ENCODE measurements at regions not wholly inside any gene's neighbourhood (a gene's known extent, or its start where the extent isn't known, plus 50 kb on each side); places are given as distances from the start of the nearest gene placed in this dataset.
"Not testable (repeated sequence)": the region's sequence is repeated elsewhere in the genome, so short reads cannot be mapped to it uniquely, and the experiment has no call there.

DNA sequence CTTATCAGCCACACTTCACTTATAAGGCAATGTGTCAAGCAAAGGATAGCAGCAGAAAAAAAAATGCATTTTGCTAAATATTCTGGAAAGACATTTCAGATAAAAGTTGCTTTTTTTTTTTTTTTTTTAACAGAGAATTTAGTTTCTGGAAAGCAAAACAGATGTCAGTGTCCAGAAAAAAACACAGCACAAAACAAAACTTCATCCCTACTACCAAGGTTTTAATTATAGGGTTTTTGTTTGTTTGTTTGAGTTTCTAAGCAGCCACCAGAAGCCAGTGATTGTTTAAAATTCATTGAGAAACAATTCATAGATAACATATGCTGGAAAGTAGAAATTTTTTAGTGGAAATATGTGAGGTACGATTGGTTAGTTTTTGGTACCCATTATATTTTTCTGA lies 1202.7 kb downstream of the OTOL1 start:
- DNase-seq = no peak

DNA sequence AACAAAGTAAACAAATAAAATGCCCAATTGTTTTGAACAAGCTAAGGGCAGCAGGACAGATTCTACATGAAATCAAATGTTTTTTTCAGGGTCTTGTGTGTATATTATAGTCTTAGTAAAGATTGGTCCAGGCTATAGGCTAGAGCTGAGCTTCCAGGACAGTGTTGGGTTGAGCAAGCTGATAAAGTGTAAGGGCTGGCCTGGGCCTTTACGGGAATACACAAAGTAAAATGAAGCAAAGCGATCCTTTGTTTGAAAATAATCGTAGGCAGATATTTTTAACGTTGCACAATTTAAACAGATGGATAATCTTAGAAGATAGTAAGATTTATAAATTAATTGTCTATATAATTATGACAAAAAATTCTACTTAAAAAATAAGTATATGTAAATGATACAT lies 1204.6 kb downstream of the OTOL1 start:
- DNase-seq = no peak

DNA sequence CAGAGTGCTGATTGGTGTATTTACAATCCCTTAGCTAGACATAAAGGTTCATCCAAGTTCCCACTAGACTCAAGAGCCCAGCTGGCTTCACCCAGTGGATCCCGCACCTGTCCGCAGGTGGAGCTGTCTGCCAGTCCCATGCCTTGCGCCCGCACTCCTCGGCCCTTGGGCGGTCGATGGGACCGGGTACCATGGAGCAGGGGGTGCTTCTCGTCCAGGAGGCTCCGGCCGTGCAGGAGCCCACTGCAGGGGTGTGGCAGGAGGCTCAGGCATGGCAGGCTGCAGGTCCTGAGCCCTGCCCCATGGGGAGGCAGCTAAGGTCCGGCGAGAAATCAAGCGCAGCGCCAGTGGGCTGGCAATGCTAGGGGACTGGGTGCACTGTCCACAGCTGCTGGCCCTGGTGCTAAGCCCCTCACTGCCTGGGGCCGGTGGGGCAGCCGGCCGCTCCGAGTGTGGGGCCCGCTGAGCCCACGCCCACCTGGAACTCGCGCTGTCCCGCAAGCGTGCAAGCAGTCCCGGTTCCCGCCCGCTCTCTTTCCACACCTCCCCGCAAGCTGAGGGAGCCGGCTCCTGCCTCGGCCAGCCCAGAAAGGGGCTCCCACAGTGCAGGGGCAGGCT lies 1206.3 kb downstream of the OTOL1 start:
- no peak for DNase-seq

DNA sequence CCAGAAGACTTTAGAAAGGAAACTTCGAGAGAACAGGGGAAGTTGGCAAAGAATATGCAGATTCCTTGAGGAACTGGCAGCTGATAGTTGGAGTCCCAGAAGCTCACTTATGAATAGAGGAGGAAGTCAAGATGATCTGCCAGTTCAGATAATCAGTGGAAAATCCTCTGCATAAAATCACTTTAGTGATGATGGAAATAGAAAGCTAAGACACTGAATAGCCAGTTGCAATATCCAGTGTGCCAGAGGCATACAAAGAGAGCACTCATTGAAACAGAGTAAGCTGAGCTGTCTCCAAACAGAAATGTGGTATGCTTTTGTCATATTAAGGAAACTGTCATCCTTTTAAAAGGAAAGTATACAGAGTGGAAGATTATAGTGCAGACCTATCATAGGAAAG lies 1207.6 kb downstream of the OTOL1 start:
- no peak for DNase-seq

DNA sequence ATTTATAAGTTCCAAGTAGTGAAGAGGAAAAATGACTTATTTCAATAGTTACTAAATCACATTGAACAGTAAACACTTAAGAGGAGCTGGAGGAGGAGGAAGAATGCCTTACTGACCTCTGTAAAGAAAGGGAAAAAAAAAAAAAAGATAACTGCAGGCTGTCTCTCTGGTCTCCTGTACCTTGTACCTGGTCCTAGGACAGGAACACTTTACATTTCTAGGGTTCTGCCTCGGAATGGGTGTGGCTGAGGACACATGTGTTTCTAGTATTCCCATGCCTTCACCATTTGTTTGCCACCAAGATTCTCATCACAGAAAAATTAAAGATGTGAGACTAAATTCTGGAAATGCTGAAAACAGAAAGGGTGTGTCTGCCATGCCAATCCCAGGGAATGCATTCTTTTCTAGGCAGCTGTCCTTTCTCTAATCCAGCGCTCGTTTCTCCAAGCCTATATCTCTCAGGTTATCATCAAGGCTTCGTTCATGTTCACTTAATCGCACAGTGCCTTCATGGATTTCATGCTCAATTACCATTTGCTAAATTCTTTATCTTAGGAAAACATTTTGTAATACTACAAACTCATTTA lies 1208.3 kb downstream of the OTOL1 start:
- DNase-seq = no peak

DNA sequence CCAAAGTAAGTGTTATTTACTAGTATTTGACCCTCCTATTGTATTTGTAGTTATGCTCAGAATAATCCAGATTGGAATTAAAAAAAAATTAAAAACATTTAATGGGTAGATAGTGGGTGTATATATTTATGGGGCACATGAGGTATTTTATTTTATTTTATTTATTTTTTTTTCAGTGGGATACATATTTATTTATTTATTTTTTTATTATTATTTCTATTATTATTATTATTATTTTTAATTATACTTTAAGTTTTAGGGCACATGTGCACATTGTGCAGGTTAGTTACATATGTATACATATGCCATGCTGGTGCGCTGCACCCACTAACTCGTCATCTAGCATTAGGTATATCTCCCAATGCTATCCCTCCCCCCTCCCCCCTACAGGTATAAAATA lies 1211.8 kb downstream of the OTOL1 start:
- not testable (repeated sequence) for DNase-seq

DNA sequence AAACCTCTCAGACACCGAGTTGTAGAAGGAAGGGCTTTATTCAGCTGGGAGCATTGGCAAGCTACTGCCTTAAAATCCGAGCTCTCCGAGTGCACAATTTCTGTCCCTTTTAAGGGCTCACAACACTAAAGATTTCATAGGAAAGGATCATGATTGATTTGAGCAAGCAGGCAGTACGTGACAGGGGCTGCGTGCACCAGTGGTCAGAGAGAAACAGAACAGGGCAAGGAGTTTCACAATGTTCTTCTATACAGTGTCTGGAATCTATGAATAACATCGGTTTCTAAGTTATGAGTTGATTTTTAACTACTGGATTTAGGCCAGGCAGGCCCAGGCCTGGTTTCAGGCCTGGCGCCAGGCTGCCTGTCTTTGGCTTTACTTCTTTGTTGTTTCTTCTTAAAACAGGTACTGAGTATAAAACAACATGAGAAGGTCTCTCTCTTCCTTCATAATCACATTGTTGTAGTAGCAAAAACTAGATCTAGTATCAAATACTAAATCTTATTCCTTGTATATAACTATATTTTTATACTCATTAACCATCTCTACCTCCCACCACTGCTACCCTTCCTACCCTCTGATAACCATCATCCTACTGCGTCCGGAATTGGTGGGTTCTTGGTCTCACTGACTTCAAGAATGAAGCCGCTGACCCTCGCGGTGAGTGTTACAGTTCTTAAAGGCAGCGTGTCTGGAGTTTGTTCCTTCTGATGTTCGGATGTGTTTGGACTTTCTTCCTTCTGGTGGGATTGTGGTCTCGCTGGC lies 1212.5 kb downstream of the OTOL1 start:
- DNase-seq = not testable (repeated sequence)

DNA sequence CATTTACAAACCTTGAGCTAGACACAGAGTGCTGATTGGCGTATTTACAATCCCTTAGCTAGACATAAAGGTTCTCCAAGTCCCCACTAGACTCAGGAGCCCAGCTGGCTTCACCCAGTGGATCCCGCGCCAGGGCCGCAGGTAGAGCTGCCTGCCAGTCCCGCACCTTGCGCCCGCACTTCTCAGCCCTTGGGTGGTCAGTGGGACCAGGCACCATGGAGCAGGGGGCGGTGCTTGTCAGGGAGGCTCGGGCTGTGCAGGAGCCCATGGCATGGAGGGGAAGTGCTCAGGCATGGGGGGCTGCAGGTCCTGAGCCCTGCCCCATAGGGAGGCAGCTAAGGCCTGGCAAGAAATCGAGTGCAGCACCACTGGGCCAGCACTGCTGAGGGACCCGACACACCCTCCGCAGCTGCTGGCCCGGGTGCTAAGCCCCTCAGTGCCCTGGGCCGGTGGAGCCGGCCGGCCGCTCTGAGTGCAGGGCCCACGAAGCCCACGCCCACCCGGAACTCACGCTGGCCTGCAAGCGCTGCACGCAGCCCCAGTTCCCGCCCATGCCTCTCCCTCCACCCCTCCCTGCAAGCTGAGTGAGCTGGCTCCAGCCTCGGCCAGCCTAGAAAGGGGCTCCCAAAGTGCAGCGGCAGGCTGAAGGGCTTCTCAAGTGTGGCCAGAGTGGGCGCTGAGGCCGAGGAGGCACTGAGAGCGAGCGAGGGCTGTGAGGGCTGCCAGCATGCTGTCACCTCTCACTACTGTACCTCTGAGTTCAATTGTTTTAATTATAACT lies 1213.9 kb downstream of the OTOL1 start:
- DNase-seq = no peak

DNA sequence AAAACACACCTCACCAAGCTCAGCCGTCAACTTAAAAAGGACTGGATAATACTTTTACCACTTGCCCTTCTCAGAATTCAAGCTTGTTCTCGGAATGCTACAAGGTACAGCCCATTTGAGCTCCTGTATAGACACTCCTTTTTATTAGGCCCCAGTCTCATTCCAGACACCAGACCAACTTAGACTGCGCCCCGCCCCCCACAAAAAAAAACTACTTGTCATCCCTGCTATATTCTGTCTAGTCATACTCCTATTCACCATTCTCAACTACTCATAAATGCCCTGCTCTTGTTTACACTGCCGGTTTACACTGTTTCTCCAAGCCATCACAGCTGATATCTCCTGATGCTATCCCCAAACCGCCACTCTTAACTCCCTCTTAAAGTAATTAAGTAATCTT lies 1220.5 kb downstream of the OTOL1 start:
- DNase-seq = not testable (repeated sequence)

DNA sequence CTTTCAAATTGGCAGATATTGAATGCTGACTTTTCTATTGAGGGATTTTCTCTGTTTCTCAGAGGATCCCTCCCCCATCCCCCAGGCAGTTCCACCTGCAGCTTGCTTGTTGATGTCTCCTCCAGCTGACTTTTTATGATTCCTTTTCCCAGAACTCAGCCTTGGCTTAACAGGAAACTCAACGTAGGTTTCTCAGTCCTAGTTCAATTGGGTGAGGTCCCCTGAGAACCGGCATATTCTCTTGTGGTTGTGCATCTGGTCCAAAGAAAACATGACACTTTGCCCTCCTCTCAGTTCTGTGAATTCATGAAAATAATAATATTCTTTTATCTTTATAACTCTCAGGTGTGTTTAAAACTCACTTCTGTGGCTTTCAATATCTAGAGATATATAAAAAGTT lies 1222.1 kb downstream of the OTOL1 start:
- DNase-seq = no peak

DNA sequence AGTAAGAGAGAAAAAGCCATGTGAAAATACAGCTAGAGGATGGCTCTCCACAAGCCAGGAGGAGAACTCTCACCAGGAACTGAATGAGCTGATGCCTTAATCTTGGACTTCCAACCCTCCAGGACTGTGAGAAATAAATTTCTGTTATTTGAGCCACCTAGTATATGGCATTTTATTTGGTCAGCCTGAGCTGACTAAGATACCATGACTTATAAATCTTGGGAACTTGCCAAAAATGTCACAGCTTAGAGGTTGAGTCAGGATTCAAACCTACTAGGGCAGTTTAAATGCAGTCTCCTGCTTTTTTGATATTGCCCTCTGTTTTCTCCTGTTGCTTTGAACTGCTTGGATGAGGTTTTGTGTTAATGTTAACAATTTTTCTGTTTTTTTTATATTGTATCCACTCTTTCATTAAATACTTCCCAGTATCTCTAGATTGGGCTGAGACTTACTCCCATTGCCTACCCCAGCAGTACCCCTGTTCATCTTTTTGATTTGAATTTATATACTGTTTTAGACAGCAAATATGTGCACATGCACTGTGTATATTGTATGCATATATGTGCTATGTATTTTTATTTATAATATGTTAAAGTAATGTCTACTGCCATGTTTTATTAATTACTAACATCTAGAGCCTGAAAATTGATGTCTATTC lies 1223.2 kb downstream of the OTOL1 start:
- no peak for DNase-seq

DNA sequence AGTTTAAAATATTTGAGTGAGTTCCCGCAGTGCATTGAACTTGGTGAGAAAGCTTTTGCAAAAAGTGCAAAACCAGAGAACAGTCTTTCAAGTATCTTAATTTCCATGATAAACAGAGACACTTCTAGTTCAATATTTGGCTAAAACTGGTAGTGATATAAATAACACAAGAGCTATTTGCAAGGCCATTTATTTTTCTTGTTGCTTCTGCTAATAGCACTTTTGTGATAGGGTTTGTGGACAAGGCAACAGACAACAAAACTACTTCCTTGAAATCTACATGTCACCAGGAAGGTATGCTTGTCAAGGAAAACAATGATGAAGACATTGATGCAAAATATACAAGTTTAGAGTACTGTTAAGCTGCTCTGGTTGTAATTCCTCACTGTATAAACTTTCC lies 1225.1 kb downstream of the OTOL1 start:
- DNase-seq = peak; percentile 9

DNA sequence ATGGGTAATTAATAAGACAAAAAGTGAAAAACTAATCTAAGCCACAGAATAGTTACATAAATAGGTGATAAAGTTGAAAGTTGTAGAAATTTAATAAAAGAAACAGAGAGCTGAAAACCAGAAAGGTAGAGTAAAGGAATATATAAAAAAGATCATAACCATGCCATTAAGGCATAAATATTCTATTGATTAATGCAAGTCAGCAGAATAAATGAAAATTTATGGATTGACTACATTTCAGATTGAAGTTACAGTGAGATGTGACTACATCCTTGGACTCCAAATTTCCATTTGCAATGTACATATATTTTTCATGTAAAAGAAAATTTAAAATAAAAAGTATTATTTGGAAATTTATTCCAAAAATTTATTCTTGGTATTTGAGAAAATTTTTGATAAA lies 1225.7 kb downstream of the OTOL1 start:
- DNase-seq = no peak

DNA sequence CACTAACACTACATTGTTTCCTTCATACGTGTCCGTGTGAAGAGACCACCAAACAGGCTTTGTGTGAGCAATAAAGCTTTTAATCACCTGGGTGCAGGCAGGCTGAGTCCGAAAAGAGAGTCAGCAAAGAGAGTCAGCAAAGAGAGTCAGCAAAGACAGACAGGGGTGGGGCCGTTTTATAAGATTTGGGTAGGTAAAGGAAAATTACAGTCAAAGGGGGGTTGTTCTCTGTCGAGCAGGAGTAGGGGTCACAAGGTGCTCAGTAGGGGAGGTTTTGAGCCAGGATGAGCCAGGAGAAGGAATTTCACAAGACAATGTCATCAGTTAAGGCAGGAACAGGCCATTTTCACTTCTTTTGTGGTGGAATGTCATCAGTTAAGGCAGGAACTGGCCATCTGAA lies 1226.2 kb downstream of the OTOL1 start:
- not testable (repeated sequence) for DNase-seq

DNA sequence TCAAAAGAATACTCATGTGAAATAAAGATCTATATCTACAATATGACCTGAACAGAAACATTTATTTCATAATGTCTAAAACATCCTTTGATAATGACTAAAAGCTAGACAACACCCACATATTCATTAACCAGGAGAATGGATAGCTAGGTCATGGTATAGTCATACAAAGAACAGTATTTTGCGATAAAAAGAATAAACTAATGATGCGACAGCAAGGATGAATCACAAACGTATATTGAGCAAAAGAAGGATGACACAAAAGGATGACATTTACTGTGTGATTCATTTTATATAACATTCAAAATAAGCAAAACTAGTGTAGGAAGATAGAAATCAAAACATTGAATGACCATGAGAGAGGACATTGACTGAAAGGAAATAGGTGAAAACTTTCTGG lies 1233.1 kb downstream of the OTOL1 start:
- no peak for DNase-seq

DNA sequence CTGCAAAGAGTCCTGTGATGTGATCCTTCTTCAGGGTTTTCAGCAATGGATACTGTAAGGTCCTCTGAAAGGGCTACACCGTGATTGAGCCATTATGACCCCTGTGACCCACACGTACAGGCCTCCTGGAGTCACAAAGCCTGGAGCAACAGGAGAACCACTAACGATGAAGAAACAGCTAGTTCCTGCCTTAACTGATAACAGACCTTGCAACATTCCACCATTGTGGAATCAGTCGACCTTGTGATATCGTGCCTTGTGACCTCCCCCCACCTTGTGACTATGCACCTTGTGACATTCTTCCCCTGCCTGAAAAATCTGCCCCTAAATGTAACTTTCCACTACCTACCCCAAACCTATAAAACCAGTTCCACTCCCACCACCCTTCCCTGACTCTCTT lies 1235.4 kb downstream of the OTOL1 start:
- not testable (repeated sequence) for DNase-seq

DNA sequence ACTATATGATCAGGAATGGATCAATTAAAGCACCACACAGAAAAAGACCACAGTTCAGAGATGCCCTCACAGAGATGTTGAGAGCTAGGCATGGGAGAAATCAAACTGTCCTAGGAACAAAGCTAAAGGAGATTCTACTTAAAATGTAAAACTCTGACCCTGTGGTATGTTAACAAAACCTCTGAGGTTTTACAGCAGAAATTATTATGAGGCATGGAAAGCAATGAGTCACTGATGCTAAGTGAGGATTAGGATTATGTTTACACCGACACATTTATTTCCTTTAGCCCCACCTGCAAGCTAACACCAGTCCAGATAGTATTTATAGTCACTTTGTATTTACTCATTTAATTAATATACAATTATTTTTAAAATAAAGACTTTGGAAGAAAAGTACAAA lies 1242.2 kb downstream of the OTOL1 start:
- no peak for DNase-seq

DNA sequence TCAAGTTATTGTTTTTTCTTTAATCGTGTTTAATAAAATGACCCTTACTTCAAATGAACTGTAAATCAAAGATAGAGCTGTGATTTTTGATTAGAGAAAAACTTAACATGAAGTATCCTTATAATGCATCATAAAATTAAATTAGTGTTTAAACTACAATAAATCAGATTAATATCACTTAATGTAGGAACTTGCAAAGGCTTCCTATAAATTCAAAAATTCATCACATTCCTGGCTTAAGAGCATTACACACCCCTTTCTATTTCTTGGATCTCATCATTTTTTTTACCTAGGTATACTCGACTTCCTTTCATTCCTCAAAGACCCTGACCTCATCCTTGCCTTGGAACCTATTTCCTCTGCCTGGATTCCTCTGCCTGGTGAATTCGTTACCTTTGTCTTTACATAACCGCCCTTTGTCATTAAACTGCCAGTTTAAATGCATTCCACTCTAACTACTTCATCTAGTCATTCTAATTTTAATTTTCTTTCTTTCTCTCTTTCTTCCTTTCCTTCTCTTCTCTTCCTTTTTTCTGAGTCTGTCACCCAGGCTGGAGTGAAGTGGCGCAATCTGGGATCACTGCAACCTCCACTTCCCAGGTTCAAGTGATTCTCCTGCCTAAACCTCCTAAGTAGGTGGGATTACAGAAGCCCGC lies 1244.5 kb downstream of the OTOL1 start:
- no peak for DNase-seq

DNA sequence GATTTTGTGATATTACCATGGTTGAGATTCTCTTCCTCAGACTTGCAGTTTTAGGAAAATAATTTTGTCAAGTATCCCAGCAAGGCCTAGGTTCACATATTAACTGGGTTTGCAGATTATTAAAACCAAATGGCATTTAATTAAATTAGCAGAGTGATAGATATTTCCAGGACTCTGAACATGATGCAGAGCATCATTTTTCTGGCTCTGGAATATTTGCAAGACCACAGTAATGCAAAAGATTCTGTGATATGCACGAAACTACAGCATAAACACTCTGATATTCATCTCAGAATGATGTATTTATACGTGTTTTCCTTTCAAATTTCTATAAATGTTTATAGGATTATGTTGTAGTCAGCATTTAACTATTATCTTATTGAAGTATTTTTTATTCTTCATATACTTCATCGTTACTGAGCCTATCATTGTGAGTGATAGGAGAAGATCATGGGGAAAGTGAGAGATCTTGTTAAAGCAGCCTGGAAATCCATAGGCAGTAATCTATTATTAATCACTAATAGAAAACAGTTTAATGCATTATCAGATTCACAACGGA lies 1245.6 kb downstream of the OTOL1 start:
- DNase-seq = no peak

DNA sequence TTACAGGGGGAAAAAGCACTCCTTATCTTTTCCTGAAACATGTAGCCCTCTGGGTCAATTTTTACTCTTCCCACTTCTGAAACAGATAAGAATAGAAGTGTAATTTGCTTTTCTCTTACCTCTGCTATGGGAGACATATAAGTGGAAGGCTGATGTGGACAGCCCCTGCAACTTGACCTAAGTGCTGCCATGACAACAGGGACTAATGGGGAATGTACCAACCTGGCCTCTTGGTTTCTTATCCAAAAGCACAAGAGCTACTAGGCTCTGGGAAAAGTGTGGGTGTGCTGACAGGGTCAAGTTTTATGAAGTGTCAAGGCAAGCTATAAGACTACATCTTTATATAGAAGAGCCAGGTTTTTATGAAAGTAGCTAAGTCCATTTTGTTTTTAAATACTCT lies 1246.5 kb downstream of the OTOL1 start:
- no peak for DNase-seq

DNA sequence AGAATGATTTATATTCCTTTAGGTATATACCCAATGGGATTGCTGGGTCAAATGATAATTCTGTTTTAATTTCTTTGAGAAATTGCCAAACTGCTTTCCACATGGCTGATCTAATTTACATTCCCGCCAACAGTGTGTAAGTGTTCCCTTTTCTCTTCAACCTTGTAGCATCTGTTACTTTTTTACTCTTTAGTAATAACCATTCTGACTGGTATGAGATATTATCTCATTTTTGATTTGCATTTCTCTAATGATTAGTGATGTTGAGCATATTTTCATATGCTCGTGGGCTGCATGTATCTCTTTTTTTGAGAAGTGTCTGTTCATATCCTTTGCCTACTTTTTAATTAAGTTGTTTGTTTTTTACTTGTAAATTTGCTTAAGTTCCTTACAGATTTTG lies 1264.2 kb downstream of the OTOL1 start:
- DNase-seq = no peak

Measured in retina (tissue), 1 donor.